GM12872 (cell line): ENCODE measurements at regions not wholly inside any gene's neighbourhood (a gene's known extent, or its start where the extent isn't known, plus 50 kb on each side); places are given as distances from the start of the nearest gene placed in this dataset.

Experiments used
- CTCF ChIP-seq: IDR thresholded peaks from 3 replicates; pipeline ENCODE4 v1.5.1; 2011; ENCODE audit warnings: low read depth, mild to moderate bottlenecking, low read length, moderate library complexity; ENCODE audit not compliant: insufficient read depth

DNA sequence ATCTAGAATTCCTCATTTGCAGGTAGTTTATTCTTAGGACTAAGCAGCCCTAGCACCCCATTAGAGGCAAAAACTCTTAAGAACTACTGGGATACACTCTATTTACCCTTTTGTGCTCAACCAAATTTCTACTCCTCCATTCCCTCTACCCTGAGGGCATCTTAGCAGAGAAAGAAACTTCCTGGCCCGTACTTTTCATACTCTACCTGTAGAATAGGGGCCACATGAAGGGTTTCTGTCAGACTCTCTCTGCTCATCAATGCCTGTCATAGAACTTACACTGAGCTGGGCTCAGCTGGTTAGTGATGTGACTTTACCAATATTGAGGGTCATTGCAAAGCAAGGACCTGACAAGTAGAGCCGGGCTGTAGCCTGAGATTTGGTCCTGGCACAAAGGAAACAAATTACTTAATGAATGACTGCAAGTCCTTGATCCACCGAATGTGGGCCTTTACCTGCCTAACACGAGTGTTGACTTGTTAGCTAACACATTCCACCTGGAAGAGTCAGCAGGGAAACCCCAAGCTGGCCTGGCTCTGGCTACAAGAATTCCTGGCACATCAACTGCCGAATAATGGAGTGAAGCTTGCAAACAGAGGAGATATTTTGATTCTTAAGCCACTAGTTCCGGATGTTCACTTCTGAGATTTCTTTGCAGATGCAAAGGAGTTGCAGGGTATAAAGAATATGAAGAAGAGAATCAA lies 280.5 kb upstream of the JAG1 start:
- TF ChIP-seq CTCF: no peak

DNA sequence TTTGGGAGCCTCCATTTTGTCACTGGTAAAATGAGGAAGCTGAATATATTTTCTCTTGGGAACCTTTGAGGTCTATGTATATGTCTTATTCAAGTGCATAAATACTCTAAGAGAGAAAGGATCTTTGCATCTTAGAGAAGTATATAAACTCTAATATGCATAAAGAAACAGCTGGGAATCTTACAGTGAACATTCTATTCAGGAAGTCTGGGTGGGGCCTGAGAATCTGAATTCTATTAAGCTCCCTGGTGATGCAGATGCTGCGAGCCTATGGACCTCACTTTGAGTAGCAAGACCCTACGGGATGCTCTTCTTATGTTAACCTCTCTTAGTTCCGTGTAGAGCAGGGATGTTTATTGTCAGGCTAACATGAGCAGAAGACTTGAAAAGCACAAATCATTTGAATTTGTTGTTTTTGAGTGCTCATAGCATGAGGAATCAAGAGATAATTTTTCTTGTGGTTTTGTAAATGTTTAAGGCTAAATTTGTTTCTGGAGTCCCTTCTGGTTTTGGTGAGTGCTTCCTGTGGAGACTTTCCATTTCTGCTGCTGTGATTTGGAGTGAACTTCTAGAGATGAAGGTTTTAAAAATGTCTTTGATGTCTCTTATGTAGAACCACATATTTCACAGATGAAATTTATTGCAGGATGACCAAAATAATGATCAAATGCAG lies 281.2 kb upstream of the JAG1 start:
- TF ChIP-seq CTCF: no peak

DNA sequence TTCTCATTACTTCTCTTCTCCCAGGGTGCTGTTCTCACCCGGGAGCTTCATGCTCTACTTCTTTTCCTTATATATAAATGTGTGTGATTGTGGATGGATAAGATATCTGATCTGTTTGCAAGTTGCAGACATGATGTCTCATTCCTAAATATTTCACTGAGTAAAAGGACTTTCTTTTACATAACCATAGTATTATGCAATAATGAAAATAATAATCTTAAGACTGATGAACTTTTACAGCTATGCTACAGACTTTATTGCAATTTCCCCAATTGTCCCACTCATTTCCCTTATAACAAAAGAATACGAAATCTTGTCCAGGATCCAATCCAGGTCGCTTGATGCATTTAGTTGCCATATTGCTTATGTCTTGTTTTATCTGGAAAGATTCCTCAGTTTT lies 284.5 kb upstream of the JAG1 start:
- TF ChIP-seq CTCF: no peak

DNA sequence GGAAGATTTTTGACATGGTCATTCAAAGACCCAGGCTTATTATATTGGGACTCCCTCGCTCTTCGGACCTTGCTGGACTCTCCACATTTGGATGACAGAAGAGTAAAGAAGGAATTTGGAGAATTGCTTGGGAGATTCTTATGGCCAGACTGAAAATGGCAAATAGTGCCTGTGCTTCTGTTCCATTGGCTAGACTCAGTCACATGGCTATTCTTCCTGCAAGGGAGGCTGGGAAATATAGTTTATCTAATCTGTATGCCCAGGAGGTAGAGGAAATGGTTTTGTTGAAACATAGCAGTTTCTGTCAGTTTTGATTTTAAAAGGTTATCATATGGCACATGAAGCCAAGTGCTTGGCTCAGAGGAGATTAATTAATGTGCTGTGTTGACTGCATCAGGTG lies 286.6 kb upstream of the JAG1 start:
- no peak for TF ChIP-seq CTCF

GRCh38 chr20:10961651-10962288 lies 288.0 kb upstream of the JAG1 start:
- TF ChIP-seq CTCF: no peak

DNA sequence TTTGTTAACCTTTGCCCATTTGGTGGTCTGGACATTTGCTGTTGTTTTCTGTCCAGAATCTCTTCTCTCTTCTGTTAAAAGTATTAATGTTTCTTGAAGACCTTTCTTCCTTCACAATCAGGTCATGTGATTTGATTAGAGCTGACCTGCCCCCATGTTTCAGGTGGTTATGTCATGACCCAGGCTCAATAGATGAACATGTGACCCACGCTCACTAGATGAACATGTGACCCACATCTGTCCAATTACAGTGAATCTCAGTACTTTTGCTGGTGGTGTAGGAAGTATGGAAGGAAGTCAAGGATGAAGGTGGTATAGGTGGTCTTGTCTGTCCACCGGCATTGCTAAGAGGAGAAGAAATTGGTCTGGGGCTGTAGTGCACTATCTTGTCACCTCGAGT lies 289.1 kb upstream of the JAG1 start:
- no peak for TF ChIP-seq CTCF

- TF ChIP-seq CTCF: no peak
Observed at GRCh38 chr20:10963717-10964266, 290.0 kb upstream of the JAG1 start.
